CD4-positive, alpha-beta T cell treated with Interleukin-15 for 1 hour (primary cell): ENCODE measurements at regions not wholly inside any gene's neighbourhood (a gene's known extent, or its start where the extent isn't known, plus 50 kb on each side); places are given as distances from the start of the nearest gene placed in this dataset.

Experiments
- DNase-seq: peaks from one replicate; pipeline ENCODE4 v3.0.0-alpha.2; 2020

GRCh38 chr2:217216982-217217381 is 357.1 kb upstream of the TNP1 start:
- no peak for DNase-seq

GRCh38 chr2:217216316-217216715 is 356.5 kb upstream of the TNP1 start:
- DNase-seq = no peak

- no peak for DNase-seq
Measured at GRCh38 chr2:217215877-217216276, 356.0 kb upstream of the TNP1 start.

- no peak for DNase-seq
Measured at GRCh38 chr2:217208867-217209266, 349.0 kb upstream of the TNP1 start.

GRCh38 chr2:217207699-217208010 is 347.8 kb upstream of the TNP1 start:
- no peak for DNase-seq

GRCh38 chr2:217206907-217207698 is 347.2 kb upstream of the TNP1 start:
- DNase-seq = no peak

GRCh38 chr2:217206016-217206725 is 346.3 kb upstream of the TNP1 start:
- no peak for DNase-seq

- no peak for DNase-seq
Measured at GRCh38 chr2:217204358-217204757, 344.5 kb upstream of the TNP1 start.

GRCh38 chr2:217203086-217203485 is 343.2 kb upstream of the TNP1 start:
- no peak for DNase-seq

GRCh38 chr2:217199255-217199630 is 339.4 kb upstream of the TNP1 start:
- no peak for DNase-seq

- DNase-seq = no peak
Measured at GRCh38 chr2:217195658-217196446, 336.0 kb upstream of the TNP1 start.

GRCh38 chr2:217195016-217195415 is 335.2 kb upstream of the TNP1 start:
- no peak for DNase-seq

GRCh38 chr2:217193431-217194340 is 333.8 kb upstream of the TNP1 start:
- no peak for DNase-seq

- DNase-seq = no peak
Measured at GRCh38 chr2:217192366-217192765, 332.5 kb upstream of the TNP1 start.

- DNase-seq = no peak
Measured at GRCh38 chr2:217189747-217190146, 329.9 kb upstream of the TNP1 start.

- DNase-seq = no peak
Measured at GRCh38 chr2:217189131-217189530, 329.3 kb upstream of the TNP1 start.

- DNase-seq = no peak
Measured at GRCh38 chr2:217186668-217187159, 326.9 kb upstream of the TNP1 start.

- no peak for DNase-seq
Measured at GRCh38 chr2:217186152-217186551, 326.3 kb upstream of the TNP1 start.

- no peak for DNase-seq
Measured at GRCh38 chr2:217185265-217185995, 325.6 kb upstream of the TNP1 start.

GRCh38 chr2:217184242-217184641 is 324.4 kb upstream of the TNP1 start:
- no peak for DNase-seq

- DNase-seq = no peak
Measured at GRCh38 chr2:217183471-217183870, 323.6 kb upstream of the TNP1 start.

GRCh38 chr2:217182926-217183325 is 323.1 kb upstream of the TNP1 start:
- no peak for DNase-seq
